ENCODE measurements at regions not wholly inside any gene's neighbourhood (a gene's known extent, or its start where the extent isn't known, plus 50 kb on each side); places are given as distances from the start of the nearest gene placed in this dataset.

- H3K27ac ChIP-seq, result no peak overlapping the region
- no peak for DNase-seq (ENCODE audit: low spot score)
- intact Hi-C loops (cut with DNase I), result no loop called here
- H3K27me3 ChIP-seq (replicated peaks; ENCODE audit: insufficient read depth), result peaks cover 2% of the 10 kb centered on the region
- TF ChIP-seq, protein P1, sequence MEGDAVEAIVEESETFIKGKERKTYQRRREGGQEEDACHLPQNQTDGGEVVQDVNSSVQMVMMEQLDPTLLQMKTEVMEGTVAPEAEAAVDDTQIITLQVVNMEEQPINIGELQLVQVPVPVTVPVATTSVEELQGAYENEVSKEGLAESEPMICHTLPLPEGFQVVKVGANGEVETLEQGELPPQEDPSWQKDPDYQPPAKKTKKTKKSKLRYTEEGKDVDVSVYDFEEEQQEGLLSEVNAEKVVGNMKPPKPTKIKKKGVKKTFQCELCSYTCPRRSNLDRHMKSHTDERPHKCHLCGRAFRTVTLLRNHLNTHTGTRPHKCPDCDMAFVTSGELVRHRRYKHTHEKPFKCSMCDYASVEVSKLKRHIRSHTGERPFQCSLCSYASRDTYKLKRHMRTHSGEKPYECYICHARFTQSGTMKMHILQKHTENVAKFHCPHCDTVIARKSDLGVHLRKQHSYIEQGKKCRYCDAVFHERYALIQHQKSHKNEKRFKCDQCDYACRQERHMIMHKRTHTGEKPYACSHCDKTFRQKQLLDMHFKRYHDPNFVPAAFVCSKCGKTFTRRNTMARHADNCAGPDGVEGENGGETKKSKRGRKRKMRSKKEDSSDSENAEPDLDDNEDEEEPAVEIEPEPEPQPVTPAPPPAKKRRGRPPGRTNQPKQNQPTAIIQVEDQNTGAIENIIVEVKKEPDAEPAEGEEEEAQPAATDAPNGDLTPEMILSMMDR (IDR thresholded peaks at IDR 0.05), result no peak
- TF ChIP-seq POLR2A (IDR thresholded peaks at IDR 0.05) (no peak), POLR2AphosphoS5 (IDR thresholded peaks at IDR 0.05) (no peak)
- no peaks in the 10 kb centered on the region for H3K36me3 ChIP-seq
- H3K4me3 ChIP-seq, result no peak overlapping the region
- 87% methylated on average over 6 of the region's 6 CpGs for WGBS
- H3K4me1 ChIP-seq (replicated peaks), result no peaks in the 10 kb centered on the region
- no peaks in the 10 kb centered on the region for H3K9me3 ChIP-seq
Observed at GRCh38 chr2:16228951-16229350, 288.6 kb downstream of the MYCN start.

GRCh38 chr2:16228471-16228870, 288.1 kb downstream of the MYCN start:
- Histone ChIP-seq H3K9me3 (no peaks in the 10 kb centered on the region), H3K27me3 (replicated peaks; ENCODE audit: insufficient read depth) (peaks cover 2% of the 10 kb centered on the region), H3K27ac (no peak overlapping the region), H3K4me3 (no peak overlapping the region), H3K36me3 (no peaks in the 10 kb centered on the region), H3K4me1 (replicated peaks) (no peaks in the 10 kb centered on the region)
- no peak for DNase-seq (ENCODE audit: low spot score)
- intact Hi-C loops (cut with DNase I), result no loop called here
- 90% methylated on average over 7 of the region's 7 CpGs for WGBS
- TF ChIP-seq POLR2AphosphoS5 (IDR thresholded peaks at IDR 0.05), result no peak
- no peak for TF ChIP-seq POLR2A (IDR thresholded peaks at IDR 0.05)
- TF ChIP-seq, protein P1 (IDR thresholded peaks at IDR 0.05), result no peak

- TF ChIP-seq POLR2A (IDR thresholded peaks at IDR 0.05) (no peak), POLR2AphosphoS5 (IDR thresholded peaks at IDR 0.05) (no peak)
- TF ChIP-seq, protein P1 (IDR thresholded peaks at IDR 0.05), result no peak
- intact Hi-C loops (cut with DNase I), result no loop called here
- Histone ChIP-seq H3K27ac (no peak overlapping the region), H3K4me3 (no peak overlapping the region), H3K27me3 (replicated peaks; ENCODE audit: insufficient read depth) (peaks cover 2% of the 10 kb centered on the region), H3K4me1 (replicated peaks) (no peaks in the 10 kb centered on the region), H3K9me3 (no peaks in the 10 kb centered on the region), H3K36me3 (no peaks in the 10 kb centered on the region)
- 69% methylated on average over 17 of the region's 17 CpGs for WGBS
- DNase-seq (ENCODE audit: low spot score), result no peak
Observed at GRCh38 chr2:16227811-16228462, 287.6 kb downstream of the MYCN start.

GRCh38 chr2:16226943-16227664, 286.8 kb downstream of the MYCN start:
- H3K27ac ChIP-seq, result no peak overlapping the region
- H3K27me3 ChIP-seq (replicated peaks; ENCODE audit: insufficient read depth), result peaks cover 2% of the 10 kb centered on the region
- no peaks in the 10 kb centered on the region for H3K4me1 ChIP-seq (replicated peaks)
- DNase-seq (ENCODE audit: low spot score), result peak; percentile 46
- no peaks in the 10 kb centered on the region for H3K9me3 ChIP-seq
- intact Hi-C loops (cut with DNase I), result no loop called here
- 29% methylated on average over 21 of the region's 21 CpGs for WGBS
- no peak overlapping the region for H3K4me3 ChIP-seq
- H3K36me3 ChIP-seq, result no peaks in the 10 kb centered on the region
- TF ChIP-seq POLR2A (IDR thresholded peaks at IDR 0.05) (no peak), POLR2AphosphoS5 (IDR thresholded peaks at IDR 0.05) (no peak)
- TF ChIP-seq, protein P1 (IDR thresholded peaks at IDR 0.05), result no peak

DNA sequence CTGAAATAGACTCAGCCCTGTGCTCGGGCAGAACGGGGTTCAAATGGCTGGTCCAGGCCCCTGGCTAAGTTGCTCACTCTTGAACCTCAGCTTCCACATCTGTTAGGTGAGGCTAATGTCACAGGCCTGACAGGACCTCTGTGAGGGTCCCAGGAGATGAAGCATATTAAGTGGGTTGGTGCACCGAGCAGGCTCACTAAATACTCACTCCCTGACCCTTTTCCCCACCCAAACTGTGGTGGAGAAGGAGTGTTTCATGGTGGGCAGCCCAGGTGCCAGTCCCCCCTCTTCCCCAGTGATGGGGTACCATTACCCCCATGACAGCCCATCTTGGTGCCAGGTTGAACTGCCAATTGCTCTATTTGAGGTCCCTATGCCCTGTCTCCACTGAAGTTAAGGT, 286.0 kb downstream of the MYCN start:
- Histone ChIP-seq H3K4me1 (replicated peaks) (no peaks in the 10 kb centered on the region), H3K4me3 (no peak overlapping the region), H3K36me3 (no peaks in the 10 kb centered on the region), H3K9me3 (no peaks in the 10 kb centered on the region), H3K27me3 (replicated peaks; ENCODE audit: insufficient read depth) (peaks cover 2% of the 10 kb centered on the region), H3K27ac (no peak overlapping the region)
- intact Hi-C loops (cut with DNase I), result no loop called here
- no peak for DNase-seq (ENCODE audit: low spot score)
- WGBS, result 81% methylated on average over 3 of the region's 3 CpGs
- TF ChIP-seq POLR2A (IDR thresholded peaks at IDR 0.05) (no peak), POLR2AphosphoS5 (IDR thresholded peaks at IDR 0.05) (no peak)
- TF ChIP-seq, protein P1 (IDR thresholded peaks at IDR 0.05), result no peak
